NCI-H82 treated with DMSO at 0.1 percent for 48 hours (cell line): ENCODE measurements at regions not wholly inside any gene's neighbourhood (a gene's known extent, or its start where the extent isn't known, plus 50 kb on each side); places are given as distances from the start of the nearest gene placed in this dataset.

ENCODE experiments used
- DNase-seq: peaks from one replicate; lab custom pipeline; 2025; ENCODE audit not compliant: unreplicated experiment; lab: John Stamatoyannopoulos, UW

DNA sequence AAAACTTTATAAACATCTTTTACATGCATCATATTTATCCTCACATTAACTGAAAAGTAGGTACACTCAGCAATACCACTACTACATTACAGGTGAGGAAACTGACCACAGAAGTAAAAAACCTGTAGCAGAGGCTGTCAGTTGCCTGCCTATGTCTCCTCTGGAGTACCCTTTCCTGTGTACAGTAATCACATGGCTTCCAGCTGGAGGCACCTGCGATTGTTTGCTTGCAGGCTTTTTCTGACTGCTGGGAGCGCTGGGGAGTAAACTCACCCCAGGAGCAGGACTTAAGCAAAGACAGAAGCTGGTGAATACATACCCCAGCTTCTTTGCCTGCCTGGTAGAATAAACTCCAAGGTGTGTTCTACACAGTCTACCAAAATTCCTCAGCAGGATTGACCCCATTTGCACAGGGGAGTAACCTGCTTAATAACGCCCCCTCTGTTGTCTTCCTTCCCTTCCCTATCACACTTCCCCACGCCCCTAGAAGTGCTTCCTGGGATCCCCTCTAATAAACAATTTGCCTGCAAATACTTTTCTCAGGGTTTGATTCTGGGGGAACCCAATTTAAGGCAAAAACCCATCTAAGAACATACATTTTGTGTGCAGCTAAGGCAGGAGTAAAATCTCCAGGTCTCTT is 138.9 kb downstream of the PTH2R start:
- DNase-seq = no peak

DNA sequence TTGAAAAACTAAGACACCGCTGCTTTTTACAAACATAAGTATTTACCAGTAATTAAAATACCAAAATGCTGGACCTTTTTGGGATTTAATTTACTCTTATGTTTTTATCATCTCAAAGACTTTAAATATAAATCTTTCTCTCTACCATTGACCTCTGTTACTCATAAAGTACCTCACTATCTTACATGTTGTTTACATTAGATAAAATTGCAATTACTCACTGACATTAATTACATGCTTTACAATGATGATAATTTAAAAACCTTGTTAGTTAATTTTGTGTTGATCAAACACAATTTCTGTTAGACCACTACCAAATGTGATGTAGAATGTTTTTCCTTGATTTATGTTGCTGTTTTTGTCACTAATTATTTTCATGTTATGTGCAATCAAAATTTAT is 139.5 kb downstream of the PTH2R start:
- DNase-seq = no peak

DNA sequence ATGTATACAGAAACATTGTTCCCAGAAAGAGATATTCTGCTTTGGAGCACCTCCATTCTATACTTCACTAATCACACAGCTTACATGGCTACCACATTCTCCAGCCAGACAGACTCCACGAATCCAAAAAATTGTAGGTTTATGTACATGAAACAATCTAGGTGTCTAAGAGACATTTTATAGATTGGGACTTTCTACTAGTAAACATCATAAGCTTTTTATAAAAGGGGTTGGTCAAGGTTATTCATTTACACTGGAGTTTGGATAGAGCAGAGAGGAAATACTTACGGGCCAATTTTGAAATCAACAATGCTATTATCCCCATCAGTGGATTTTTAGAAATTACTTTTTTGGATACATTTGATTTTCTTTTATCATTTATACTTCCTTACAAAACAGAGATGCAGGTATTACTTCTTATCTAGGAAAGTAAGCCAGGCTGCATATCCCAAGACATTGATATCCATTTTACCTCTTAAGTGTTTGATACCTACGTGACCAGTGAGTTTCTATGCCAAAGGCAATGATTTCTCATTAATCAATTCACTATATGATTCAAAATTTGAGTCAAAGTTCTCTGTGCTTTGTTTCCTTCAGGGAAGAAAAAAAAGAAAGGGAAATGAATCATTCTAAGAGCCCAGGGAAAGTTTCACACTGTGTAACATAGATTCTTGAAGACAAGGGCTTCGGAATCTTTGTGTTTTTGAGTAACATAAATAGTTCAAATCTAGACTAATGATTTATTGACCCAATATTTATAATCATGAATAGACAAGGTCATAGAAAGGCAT is 140.5 kb downstream of the PTH2R start:
- no peak for DNase-seq

DNA sequence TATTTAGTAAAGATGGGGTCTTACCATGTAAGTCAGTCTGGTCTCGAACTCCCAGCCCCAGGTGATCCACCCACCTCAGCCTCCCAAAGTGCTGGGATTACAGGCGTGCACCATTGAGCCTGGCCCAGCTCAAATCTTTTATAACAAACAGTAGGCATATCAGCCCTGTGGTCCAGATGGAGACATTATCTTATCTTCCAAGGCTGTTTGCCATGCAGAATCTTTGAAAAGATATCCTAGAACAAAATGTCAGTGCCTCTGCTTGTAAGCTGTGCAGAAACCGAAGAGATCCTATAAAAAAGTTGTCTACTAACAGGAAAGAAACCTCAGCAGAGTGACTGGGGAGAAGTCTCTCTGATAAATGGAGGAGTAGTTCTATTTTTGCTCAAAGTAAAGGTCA is 142.1 kb downstream of the PTH2R start:
- DNase-seq = no peak

GRCh38 chr2:208549546-208550158 is 143.1 kb downstream of the PTH2R start:
- DNase-seq = no peak

- DNase-seq = no peak
Observed at GRCh38 chr2:208552943-208553342, 146.4 kb downstream of the PTH2R start.

DNA sequence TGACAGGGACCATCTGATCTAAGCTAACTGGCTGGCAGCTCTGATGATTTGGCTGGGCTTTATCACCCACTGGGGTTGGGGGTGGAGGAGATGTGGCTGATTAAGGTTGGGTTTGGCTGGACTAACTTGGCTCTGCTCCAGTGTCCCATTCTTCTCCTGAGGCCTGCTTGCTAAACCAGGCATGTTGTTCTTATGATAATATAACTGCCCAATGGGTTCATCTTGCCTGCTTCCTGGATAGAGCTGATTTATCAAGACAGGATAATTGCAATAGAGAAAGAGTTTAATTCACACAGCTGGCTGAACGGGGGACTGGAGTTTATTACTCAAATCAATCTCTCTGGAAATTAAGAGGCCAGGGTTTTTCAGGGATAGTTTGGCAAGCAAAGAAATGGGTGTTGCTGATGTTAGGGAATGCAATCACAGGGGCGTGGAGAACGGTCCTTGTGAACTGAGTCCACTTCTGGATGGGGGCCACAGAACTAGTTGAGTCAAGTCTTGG is 150.4 kb downstream of the PTH2R start:
- DNase-seq = no peak

DNA sequence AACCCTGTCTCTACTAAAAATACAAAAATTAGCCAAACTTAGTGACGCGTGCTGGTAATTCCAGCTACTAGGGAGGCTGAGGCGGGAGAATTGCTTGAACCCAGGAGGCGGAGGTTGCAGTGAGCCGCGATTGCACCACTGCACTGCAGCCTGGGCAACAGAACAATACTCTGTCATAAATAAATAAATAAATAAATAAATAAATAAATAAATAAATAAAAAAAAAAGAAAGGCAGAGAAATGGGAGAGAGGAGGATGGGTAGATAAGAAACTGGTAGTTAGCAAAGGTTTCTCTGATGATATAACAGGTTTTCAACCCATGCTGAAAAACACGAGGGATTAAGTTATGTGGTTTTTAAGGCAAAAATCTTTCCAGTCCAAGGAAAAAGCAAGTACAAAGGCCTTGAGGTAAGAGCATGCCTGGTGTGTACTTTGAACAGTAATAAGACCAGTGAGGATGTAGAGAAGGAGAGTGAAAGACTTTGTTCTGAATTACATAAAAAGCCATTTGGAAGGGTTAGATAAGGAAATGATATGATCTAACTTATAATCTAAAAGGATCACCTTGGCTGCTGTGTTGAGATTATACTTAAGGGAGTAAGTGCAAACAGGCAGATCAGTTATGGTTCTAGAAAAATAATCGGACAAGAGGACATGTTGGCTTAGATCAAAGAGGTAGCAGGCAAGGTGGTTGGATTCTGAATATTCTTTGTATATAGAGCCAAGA is 159.3 kb downstream of the PTH2R start:
- no peak for DNase-seq

- DNase-seq = no peak
Observed at GRCh38 chr2:208568203-208568602, 161.6 kb downstream of the PTH2R start.

- no peak for DNase-seq
Observed at GRCh38 chr2:208570066-208570465, 163.5 kb downstream of the PTH2R start.

DNA sequence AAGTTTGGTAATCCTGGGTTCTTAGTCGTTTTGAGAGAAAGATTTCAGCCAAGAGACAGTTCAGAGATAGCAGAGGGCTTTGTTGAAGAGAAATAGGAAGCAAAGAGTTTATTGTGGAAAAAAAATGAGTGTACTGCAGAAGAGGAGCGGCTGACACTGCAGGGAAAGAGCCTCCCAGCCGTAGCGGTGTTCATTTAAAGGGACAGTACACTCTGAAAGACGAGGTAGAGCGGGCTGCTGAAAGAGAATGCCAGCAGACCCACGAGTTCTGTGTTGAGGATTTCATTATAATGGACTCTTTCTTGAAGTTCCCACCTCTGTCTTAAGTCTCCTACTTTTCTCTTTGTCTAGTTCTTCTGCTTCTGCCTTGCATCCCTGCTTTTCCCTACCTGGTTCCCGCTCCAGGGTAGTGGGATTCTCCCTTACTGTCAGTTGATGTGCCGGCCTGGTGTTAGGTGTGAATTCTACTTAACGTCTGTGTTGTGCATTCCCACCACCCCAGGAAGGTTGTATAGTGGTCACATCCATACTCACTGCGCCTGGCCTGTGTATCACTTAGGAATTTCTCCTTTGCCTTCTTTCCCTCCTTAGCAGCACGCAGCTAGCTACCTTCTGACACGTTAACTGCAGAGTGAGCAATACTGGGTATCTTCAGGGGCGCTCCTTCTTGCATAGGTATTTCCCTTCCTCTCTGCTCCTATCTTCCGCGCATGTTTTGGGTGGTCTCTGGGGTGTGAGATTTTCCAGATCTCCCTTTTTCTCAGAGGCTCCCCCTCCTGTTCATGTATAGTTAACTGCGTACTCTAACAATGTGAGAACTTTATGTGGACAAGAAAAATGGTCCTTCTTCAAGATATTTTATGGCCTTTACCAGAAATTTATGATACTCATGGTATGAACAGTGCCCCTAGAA is 164.5 kb downstream of the PTH2R start:
- no peak for DNase-seq

DNA sequence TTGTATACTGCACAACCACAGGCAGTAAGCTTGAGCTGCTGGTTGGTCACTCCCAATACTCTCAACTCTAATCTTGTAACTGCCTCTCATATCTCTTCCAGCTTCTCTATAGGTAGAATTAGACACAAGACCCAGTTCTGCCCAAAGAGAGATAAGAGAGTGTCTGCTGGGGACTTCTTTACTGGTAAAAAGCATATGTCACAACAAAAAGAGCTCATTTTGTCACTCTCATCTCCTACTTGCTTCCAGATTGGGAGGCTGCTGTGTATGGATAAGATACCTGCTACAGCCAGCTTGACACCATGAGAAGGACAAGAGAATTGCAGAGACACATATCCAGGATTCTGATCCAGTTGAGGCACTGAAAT is 165.2 kb downstream of the PTH2R start:
- no peak for DNase-seq

DNA sequence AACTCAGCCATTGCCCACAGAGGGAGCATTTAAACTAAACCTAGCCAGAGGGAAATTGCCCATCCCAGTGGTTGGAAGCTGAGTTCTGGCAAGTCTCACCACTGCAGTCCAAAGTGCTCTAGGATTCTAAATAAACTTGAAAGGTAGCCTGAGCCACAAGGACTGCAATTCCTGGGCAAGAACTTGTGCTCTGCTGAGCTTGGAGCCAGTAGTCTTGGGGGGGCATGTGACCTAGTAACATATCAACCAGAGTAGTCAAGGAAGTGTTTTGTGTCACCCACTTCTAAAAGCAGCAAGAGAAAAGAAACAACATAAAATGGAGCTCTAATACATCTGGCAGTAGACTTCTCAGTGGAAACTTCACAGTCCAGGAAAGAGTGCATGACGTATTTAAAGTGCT is 167.0 kb downstream of the PTH2R start:
- DNase-seq = no peak

DNA sequence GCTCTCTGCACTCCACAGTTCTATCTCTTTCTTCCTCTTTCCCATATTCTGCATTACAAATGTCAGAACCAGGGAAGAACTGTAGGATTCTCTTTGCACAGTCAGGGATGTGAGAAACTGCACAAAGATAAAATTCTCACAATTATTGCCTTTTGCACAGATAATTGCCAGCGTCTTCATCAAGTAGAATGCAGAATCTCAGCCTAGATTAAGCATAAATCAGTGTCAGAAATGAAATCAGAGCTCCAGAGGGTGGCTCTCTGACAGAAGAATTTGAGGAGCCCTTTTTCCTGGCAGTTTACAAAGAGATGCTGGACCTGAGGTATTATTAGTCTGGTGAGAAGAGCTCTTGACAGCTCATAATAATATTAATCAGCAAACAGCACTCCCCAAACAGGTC is 173.1 kb downstream of the PTH2R start:
- no peak for DNase-seq

DNA sequence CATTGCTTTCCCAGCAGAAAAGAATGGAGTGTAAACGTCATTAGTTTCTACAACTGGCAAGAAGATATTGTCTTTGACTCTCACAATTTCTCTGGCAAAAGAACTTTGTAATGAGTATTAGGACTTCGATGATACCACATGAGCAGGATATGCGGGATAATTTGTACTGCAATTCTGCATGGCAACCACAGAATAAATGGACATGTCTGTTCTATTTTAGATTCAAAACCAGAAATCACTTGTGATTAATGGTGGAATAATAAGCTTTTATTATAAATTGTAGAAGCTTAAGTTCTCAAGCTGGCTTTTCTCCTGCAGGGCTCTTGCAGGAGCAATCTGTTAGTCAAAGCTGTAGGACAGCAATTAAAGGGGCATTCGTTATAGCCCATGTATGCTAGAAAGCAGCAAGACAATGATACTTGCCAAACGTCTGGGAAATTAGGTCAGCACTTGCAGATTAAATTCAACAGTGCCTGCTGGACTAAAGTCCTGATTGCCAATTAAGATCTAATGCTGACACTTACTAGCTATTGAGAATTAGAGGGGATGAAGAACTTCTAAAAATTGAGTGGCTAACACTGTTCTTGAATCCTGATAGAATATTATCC is 177.9 kb downstream of the PTH2R start:
- DNase-seq = no peak

GRCh38 chr2:208586516-208586915 is 179.9 kb downstream of the PTH2R start:
- no peak for DNase-seq

DNA sequence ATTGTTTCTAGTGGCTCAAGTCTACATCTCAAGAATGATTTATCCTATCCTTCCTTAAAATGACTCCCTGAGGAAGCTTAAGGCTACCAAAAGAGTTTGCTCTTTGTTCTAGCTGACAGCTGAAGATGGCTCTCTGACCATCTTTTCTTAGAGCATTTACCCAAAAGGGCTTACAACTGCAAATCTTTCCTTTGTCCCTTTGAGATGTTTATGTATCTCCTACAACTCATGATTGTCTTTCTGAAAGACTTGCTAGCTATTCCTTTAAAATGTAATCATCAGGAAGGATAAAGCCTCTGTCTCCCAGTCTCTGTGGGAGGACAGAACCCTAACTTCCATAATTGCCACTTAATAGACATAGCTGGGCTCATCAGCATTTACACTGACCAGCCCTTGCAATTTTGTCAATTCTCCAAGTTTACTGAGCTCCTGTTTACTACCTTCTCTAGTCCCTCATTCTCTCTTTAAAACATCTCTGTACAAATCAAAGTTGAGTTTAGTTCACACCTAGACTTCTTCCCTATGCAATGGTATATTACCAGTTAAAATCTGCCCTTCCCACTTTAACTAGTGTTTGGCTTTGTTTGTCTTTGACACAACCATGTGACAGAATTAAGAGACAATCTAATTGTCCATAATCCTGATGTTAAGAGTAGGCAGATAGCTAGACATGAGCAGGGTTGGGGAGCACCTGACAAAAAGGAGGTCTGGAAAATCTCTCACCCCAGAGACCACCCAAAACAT is 188.2 kb downstream of the PTH2R start:
- no peak for DNase-seq

DNA sequence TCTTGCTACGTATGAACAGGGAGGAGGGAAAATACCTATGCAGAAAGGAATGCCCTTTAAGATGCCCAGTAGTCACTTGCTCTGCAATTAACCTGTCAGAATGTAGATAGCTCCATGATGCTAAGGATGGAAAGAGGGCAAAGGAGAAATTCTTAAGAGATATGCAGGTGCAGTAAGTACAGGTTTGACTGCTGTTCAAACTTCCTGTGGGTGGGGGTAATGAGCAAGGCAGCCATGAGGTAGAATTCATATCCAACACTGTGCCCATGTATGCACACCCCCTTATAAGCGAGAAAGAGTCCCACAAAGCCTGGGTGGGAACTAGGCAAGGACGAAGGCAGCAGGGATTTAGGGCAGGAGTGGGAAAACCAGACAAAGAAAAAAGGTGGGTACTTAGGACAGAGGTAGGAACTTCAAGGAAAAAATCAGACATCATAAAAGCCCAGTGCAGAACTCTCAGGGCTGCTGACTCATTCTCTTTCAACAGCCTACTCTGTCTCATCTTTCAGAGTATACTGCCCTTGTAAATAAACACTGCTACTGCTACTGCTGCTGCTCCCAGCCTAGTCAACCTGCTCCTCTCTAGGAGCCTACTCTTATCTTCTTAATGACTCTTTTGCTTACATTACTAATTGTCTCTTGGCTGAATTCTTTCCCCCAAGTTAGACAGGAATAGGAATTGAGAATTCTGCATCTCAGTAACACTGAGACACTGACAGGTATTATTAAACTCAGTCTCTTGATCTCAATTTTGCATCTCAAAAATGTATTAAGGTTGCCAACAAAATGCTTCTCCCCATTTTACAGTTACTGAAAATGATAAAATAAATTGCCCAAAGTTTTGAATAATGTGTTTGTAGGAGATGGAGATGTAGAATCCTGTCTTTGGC is 189.0 kb downstream of the PTH2R start:
- DNase-seq = no peak
